Esophagus squamous epithelium (tissue), 4 donors: ENCODE measurements at regions not wholly inside any gene's neighbourhood (a gene's known extent, or its start where the extent isn't known, plus 50 kb on each side); places are given as distances from the start of the nearest gene placed in this dataset.

Experiments
- CTCF ChIP-seq, 6 experiments: fragments of 450-650 bp in 4 of 6; fragments of 200-600 bp in 2 of 6; sonication (generic) in 2 of 6; IDR thresholded peaks; one replicate each; pipeline ENCODE4 v1.5.1; 2016 to 2019; ENCODE audit warnings: antibody characterized with exemption in 6 of 6, mild to moderate bottlenecking in 4 of 6, moderate library complexity in 4 of 6
- POLR2A ChIP-seq, 4 donors: fragments of 450-650 bp; IDR thresholded peaks; one replicate each; pipeline ENCODE4 v1.6.1; 2017; ENCODE audit warnings: antibody characterized with exemption in 4 of 4, mild to moderate bottlenecking in 4 of 4, moderate library complexity in 3 of 4

- TF ChIP-seq CTCF (IDR thresholded peaks at IDR 0.05), result no peak
- TF ChIP-seq POLR2A (IDR thresholded peaks at IDR 0.05), result no peak
Observed at GRCh38 chr14:71235875-71236274, 328.6 kb downstream of the PCNX1 start.
